Keratinocyte (primary cell): ENCODE measurements at regions not wholly inside any gene's neighbourhood (a gene's known extent, or its start where the extent isn't known, plus 50 kb on each side); places are given as distances from the start of the nearest gene placed in this dataset.
A peak's percentile ranks its signal among the peaks of the same experiment; 100 is the strongest.

ENCODE experiments used
- DNase-seq: peaks from one replicate; pipeline ENCODE4 v3.0.0-alpha.2; 2011; ENCODE audit warnings: low read depth, missing footprints, low spot score
- FAIRE-seq: peaks from 2 replicates; lab custom pipeline; 2011; peaks lifted over from hg19 to GRCh38; lab: Jason Lieb, UNC
- H2AFZ ChIP-seq: 2 replicates; pipeline ENCODE4 v1.6.0; 2012; ENCODE audit warnings: low read length, control low read depth, inconsistent platforms; ENCODE audit not compliant: control insufficient read depth
- H3K27ac ChIP-seq: 2 replicates; pipeline ENCODE4 v1.5.1; 2011; ENCODE audit warnings: low read length; ENCODE audit not compliant: control insufficient read depth, insufficient read depth
- H3K27me3 ChIP-seq: 3 replicates; pipeline ENCODE4 v1.6.0; 2011; ENCODE audit warnings: low read length; ENCODE audit not compliant: control insufficient read depth, insufficient read depth; ENCODE audit errors: extremely low read depth
- H3K36me3 ChIP-seq, 2 experiments: 2 replicates in 1 of 2; 3 replicates in 1 of 2; pipeline ENCODE4 v1.5.1; 2011; ENCODE audit warnings: low read length in 2 of 2, mild to moderate bottlenecking in 1 of 2; ENCODE audit not compliant: control insufficient read depth in 2 of 2, insufficient read depth in 2 of 2; ENCODE audit errors: extremely low read depth in 1 of 2
- H3K4me1 ChIP-seq: 3 replicates; pipeline ENCODE4 v1.5.1; 2011; ENCODE audit warnings: low read length; ENCODE audit not compliant: control insufficient read depth, insufficient read depth; ENCODE audit errors: extremely low read depth
- H3K4me2 ChIP-seq: 3 replicates; pipeline ENCODE4 v1.6.0; 2011; ENCODE audit warnings: low read depth, low read length; ENCODE audit not compliant: control insufficient read depth, insufficient read depth; ENCODE audit errors: extremely low read depth
- H3K4me3 ChIP-seq, 3 experiments: fragments of 200-600 bp in 1 of 3; sonication (generic) in 1 of 3; 2 replicates in 2 of 3; 3 replicates in 1 of 3; pipeline ENCODE4 v1.5.1; 2011 to 2016; ENCODE audit warnings: low read length in 3 of 3, mild to moderate bottlenecking in 3 of 3, control low read depth in 2 of 3, inconsistent platforms in 1 of 3, low read depth in 1 of 3, mixed read lengths in 1 of 3, mixed run types in 1 of 3, moderate library complexity in 1 of 3; ENCODE audit not compliant: control insufficient read depth in 2 of 3, insufficient read depth in 2 of 3; ENCODE audit errors: extremely low read depth in 1 of 3
- H3K79me2 ChIP-seq: 2 replicates; pipeline ENCODE4 v1.6.0; 2012; ENCODE audit warnings: low read length; ENCODE audit not compliant: control insufficient read depth, insufficient read depth
- H3K9ac ChIP-seq: 3 replicates; pipeline ENCODE4 v1.6.0; 2011; ENCODE audit warnings: low read length; ENCODE audit not compliant: control insufficient read depth, insufficient read depth; ENCODE audit errors: extremely low read depth
- H3K9me1 ChIP-seq: 3 replicates; pipeline ENCODE4 v1.6.0; 2011; ENCODE audit warnings: low read length; ENCODE audit not compliant: control insufficient read depth, insufficient read depth; ENCODE audit errors: extremely low read depth
- H3K9me3 ChIP-seq: 2 replicates; pipeline ENCODE4 v1.5.1; 2012; ENCODE audit warnings: low read depth, low read length; ENCODE audit not compliant: control insufficient read depth
- H4K20me1 ChIP-seq: 3 replicates; pipeline ENCODE4 v1.6.0; 2011; ENCODE audit warnings: low read length; ENCODE audit not compliant: control insufficient read depth, insufficient read depth; ENCODE audit errors: extremely low read depth
- EZH2 ChIP-seq: IDR thresholded peaks from one replicate; pipeline ENCODE4 v1.6.1; 2012; ENCODE audit warnings: inconsistent platforms, mild to moderate bottlenecking, low read length, moderate library complexity
- dilution Hi-C: fragments of 300-500 bp; cut with MboI; formaldehyde crosslinking; loops from one replicate; pipeline ENCODE4 v1.7.0; 2020; ENCODE audit warnings: low sequenced_read_pairs; ENCODE audit not compliant: extremely low pct_ligation_motif_present
- TF ChIP-seq, protein P1 (sequence below), 3 experiments: IDR thresholded peaks in 1 of 3; conservative IDR thresholded peaks in 1 of 3; optimal IDR thresholded peaks in 1 of 3; 2 replicates in 2 of 3; 3 replicates in 1 of 3; pipeline versions ENCODE3 to v1.5.1; 2011; ENCODE audit warnings: low read length in 3 of 3, mild to moderate bottlenecking in 3 of 3, moderate library complexity in 2 of 3, control low read depth in 1 of 3, inconsistent platforms in 1 of 3; ENCODE audit not compliant: insufficient read depth in 2 of 3; ENCODE audit errors: extremely low read depth in 1 of 3

- Histone ChIP-seq H3K9ac (no peak overlapping the region), H3K27me3 (no peaks in the 10 kb centered on the region), H2AFZ (no peak overlapping the region), H3K4me2 (no peak overlapping the region), H3K27ac (no peak overlapping the region), H3K4me3 (no peak overlapping the region), H3K79me2 (no peaks in the 10 kb centered on the region), H4K20me1 (no peaks in the 10 kb centered on the region), H3K9me1 (no peaks in the 10 kb centered on the region), H3K9me3 (no peaks in the 10 kb centered on the region), H3K36me3 (no peaks in the 10 kb centered on the region), H3K4me1 (no peaks in the 10 kb centered on the region)
- FAIRE-seq (no peak), DNase-seq (no peak)
- TF ChIP-seq, protein P1, sequence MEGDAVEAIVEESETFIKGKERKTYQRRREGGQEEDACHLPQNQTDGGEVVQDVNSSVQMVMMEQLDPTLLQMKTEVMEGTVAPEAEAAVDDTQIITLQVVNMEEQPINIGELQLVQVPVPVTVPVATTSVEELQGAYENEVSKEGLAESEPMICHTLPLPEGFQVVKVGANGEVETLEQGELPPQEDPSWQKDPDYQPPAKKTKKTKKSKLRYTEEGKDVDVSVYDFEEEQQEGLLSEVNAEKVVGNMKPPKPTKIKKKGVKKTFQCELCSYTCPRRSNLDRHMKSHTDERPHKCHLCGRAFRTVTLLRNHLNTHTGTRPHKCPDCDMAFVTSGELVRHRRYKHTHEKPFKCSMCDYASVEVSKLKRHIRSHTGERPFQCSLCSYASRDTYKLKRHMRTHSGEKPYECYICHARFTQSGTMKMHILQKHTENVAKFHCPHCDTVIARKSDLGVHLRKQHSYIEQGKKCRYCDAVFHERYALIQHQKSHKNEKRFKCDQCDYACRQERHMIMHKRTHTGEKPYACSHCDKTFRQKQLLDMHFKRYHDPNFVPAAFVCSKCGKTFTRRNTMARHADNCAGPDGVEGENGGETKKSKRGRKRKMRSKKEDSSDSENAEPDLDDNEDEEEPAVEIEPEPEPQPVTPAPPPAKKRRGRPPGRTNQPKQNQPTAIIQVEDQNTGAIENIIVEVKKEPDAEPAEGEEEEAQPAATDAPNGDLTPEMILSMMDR (optimal IDR thresholded peaks at IDR 0.05 in 1 of 3, IDR thresholded peaks at IDR 0.05 in 1 of 3, conservative IDR thresholded peaks at IDR 0.05 in 1 of 3; ENCODE audit: extremely low read depth in 1 of 3, insufficient read depth in 2 of 3, low read length in 3 of 3): no peak
- no peak for TF ChIP-seq EZH2
- dilution Hi-C loops: no loop called here
These were observed 159.4 kb upstream of the TENM3 start for GRCh38 chr4:182083671-182084410.

DNA sequence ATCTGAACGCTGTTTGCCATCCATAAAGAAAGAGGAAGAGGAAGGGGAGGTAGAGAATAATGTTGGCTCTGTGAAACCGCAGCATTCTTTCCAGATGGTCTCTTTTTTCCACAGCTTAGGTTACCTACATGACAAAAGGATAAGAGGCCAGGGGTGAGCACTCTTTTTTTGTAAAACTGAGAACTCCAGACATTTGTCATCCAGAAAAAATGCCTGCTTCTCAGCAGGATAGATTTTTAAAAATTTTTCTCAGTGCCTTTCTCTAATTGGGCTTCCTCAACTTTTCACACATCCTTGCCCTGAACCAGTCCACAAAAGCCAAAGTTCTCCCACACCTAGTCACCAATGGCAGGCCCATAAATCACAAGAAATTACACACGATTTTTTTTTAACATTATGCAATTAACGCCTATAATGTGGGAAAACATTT, 158.1 kb upstream of the TENM3 start:
- Histone ChIP-seq H3K27ac (no peak overlapping the region), H3K4me1 (no peaks in the 10 kb centered on the region), H3K4me3 (no peak overlapping the region), H3K9ac (no peak overlapping the region), H3K79me2 (no peaks in the 10 kb centered on the region), H3K4me2 (no peak overlapping the region), H3K27me3 (no peaks in the 10 kb centered on the region), H4K20me1 (no peaks in the 10 kb centered on the region), H3K9me1 (no peaks in the 10 kb centered on the region), H3K9me3 (no peaks in the 10 kb centered on the region), H2AFZ (peak overlapping the region; percentile 11), H3K36me3 (no peaks in the 10 kb centered on the region)
- DNase-seq (no peak), FAIRE-seq (no peak)
- no peak for TF ChIP-seq EZH2
- TF ChIP-seq, protein P1 (optimal IDR thresholded peaks at IDR 0.05 in 1 of 3, IDR thresholded peaks at IDR 0.05 in 1 of 3, conservative IDR thresholded peaks at IDR 0.05 in 1 of 3; ENCODE audit: extremely low read depth in 1 of 3, insufficient read depth in 2 of 3, low read length in 3 of 3): no peak
- dilution Hi-C loops: no loop called here
